Activated CD4-positive, alpha-beta T cell treated with anti-CD3 and anti-CD28 coated beads for 36 hours (primary cell): ENCODE measurements at regions not wholly inside any gene's neighbourhood (a gene's known extent, or its start where the extent isn't known, plus 50 kb on each side); places are given as distances from the start of the nearest gene placed in this dataset.
"Not testable (repeated sequence)": the region's sequence is repeated elsewhere in the genome, so short reads cannot be mapped to it uniquely, and the experiment has no call there.

Source experiments
- ATAC-seq: fragments of 200-7000 bp; cut with Tn5 transposase; one replicate; pipeline ENCODE4 v1.10.0; 2021; ENCODE audit warnings: mild to moderate bottlenecking, moderate library complexity
- CTCF ChIA-PET: fragments of 350-600 bp; sonication (Branson Sonifier 250); formaldehyde crosslinking; loops from one replicate; lab custom pipeline; 2021; ENCODE audit warnings: antibody characterized with exemption; lab: Charles Lee
- POLR2A ChIA-PET: fragments of 350-600 bp; sonication (Branson Sonifier 250); formaldehyde crosslinking; loops from one replicate; lab custom pipeline; 2021; ENCODE audit warnings: antibody characterized with exemption, inconsistent platforms; lab: Charles Lee
- DNase-seq: peaks from one replicate; pipeline ENCODE4 v3.0.0-alpha.2; 2020
- H3K27ac Mint-ChIP-seq: one replicate; pipeline ENCODE4 v1.8.0; 2021; ENCODE audit warnings: mixed read lengths
- H3K27me3 Mint-ChIP-seq: one replicate; pipeline ENCODE4 v1.8.0; 2021; ENCODE audit warnings: mixed read lengths
- H3K36me3 Mint-ChIP-seq: one replicate; pipeline ENCODE4 v1.8.0; 2021; ENCODE audit warnings: low read depth, mixed read lengths
- H3K4me1 Mint-ChIP-seq: one replicate; pipeline ENCODE4 v1.8.0; 2021; ENCODE audit warnings: mixed read lengths
- H3K4me3 Mint-ChIP-seq: one replicate; pipeline ENCODE4 v1.8.0; 2021; ENCODE audit warnings: mild to moderate bottlenecking, moderate library complexity, mixed read lengths
- H3K9me3 Mint-ChIP-seq: one replicate; pipeline ENCODE4 v1.8.0; 2021; ENCODE audit warnings: low read depth, mixed read lengths
- intact Hi-C, 2 experiments: fragments of 100-400 bp; cut with DNase I in 1 of 2; cut with micrococcal nuclease in 1 of 2; formaldehyde crosslinking; loops; one replicate each; pipeline versions ENCODE4 v1.14.2 to v1.15.1; 2022 to 2024; cut with DNase I, micrococcal nuclease

GRCh38 chr2:87498169-87498853, 249.6 kb upstream of the PLGLB2 start:
- H3K27ac Mint-ChIP-seq, result peak overlapping the region; percentile 82
- H3K27me3 Mint-ChIP-seq, CTCF ChIA-PET, H3K36me3 Mint-ChIP-seq, intact Hi-C loops, H3K9me3 Mint-ChIP-seq, POLR2A ChIA-PET: not testable (repeated sequence)
- peaks cover 18% of the 10 kb centered on the region for H3K4me1 Mint-ChIP-seq
- ATAC-seq (peak; percentile 52), DNase-seq (peak; percentile 44)
- peak overlapping the region; percentile 33 for H3K4me3 Mint-ChIP-seq

- ATAC-seq, H3K9me3 Mint-ChIP-seq, POLR2A ChIA-PET, H3K4me3 Mint-ChIP-seq, DNase-seq, H3K36me3 Mint-ChIP-seq, intact Hi-C loops, H3K27me3 Mint-ChIP-seq, CTCF ChIA-PET, H3K27ac Mint-ChIP-seq: not testable (repeated sequence)
- peaks cover 18% of the 10 kb centered on the region for H3K4me1 Mint-ChIP-seq
These were observed 249.0 kb upstream of the PLGLB2 start for GRCh38 chr2:87498854-87499238.

GRCh38 chr2:87499860-87500259, 248.0 kb upstream of the PLGLB2 start:
- ATAC-seq, result peak; percentile 80
- intact Hi-C loops, DNase-seq, H3K27me3 Mint-ChIP-seq, H3K36me3 Mint-ChIP-seq, CTCF ChIA-PET, H3K9me3 Mint-ChIP-seq, POLR2A ChIA-PET: not testable (repeated sequence)
- H3K27ac Mint-ChIP-seq, result peak overlapping the region; percentile 83
- H3K4me3 Mint-ChIP-seq, result peak overlapping the region; percentile 36
- peaks cover 16% of the 10 kb centered on the region for H3K4me1 Mint-ChIP-seq

- Mint-ChIP-seq H3K4me3 (peak overlapping the region; percentile 36), H3K27ac (peak overlapping the region; percentile 83), H3K4me1 (peaks cover 12% of the 10 kb centered on the region)
- DNase-seq, ATAC-seq, CTCF ChIA-PET, H3K36me3 Mint-ChIP-seq, H3K27me3 Mint-ChIP-seq, intact Hi-C loops, H3K9me3 Mint-ChIP-seq, POLR2A ChIA-PET: not testable (repeated sequence)
These were observed 247.5 kb upstream of the PLGLB2 start for GRCh38 chr2:87500421-87500820.

GRCh38 chr2:87500951-87501350, 246.9 kb upstream of the PLGLB2 start:
- H3K9me3 Mint-ChIP-seq, H3K4me3 Mint-ChIP-seq, H3K27ac Mint-ChIP-seq, intact Hi-C loops, H3K36me3 Mint-ChIP-seq, CTCF ChIA-PET, POLR2A ChIA-PET, ATAC-seq, H3K27me3 Mint-ChIP-seq, DNase-seq: not testable (repeated sequence)
- H3K4me1 Mint-ChIP-seq, result peaks cover 12% of the 10 kb centered on the region

- H3K36me3 Mint-ChIP-seq, ATAC-seq, intact Hi-C loops, POLR2A ChIA-PET, H3K27ac Mint-ChIP-seq, H3K4me3 Mint-ChIP-seq, H3K27me3 Mint-ChIP-seq, DNase-seq, H3K9me3 Mint-ChIP-seq, CTCF ChIA-PET: not testable (repeated sequence)
- H3K4me1 Mint-ChIP-seq, result peaks cover 12% of the 10 kb centered on the region
These were observed 244.9 kb upstream of the PLGLB2 start for GRCh38 chr2:87502948-87503347.

- H3K27me3 Mint-ChIP-seq, H3K36me3 Mint-ChIP-seq, H3K4me3 Mint-ChIP-seq, intact Hi-C loops, POLR2A ChIA-PET, CTCF ChIA-PET, H3K9me3 Mint-ChIP-seq, DNase-seq, ATAC-seq, H3K27ac Mint-ChIP-seq: not testable (repeated sequence)
- H3K4me1 Mint-ChIP-seq, result peaks cover 16% of the 10 kb centered on the region
These were observed 242.6 kb upstream of the PLGLB2 start for GRCh38 chr2:87505239-87505638.

GRCh38 chr2:87505909-87506308, 242.0 kb upstream of the PLGLB2 start:
- H3K4me1 Mint-ChIP-seq, result peaks cover 14% of the 10 kb centered on the region
- POLR2A ChIA-PET, H3K4me3 Mint-ChIP-seq, ATAC-seq, CTCF ChIA-PET, H3K36me3 Mint-ChIP-seq, DNase-seq, H3K9me3 Mint-ChIP-seq, H3K27ac Mint-ChIP-seq, H3K27me3 Mint-ChIP-seq, intact Hi-C loops: not testable (repeated sequence)

- H3K9me3 Mint-ChIP-seq, DNase-seq, H3K27me3 Mint-ChIP-seq, intact Hi-C loops, H3K4me3 Mint-ChIP-seq, CTCF ChIA-PET, POLR2A ChIA-PET, H3K36me3 Mint-ChIP-seq: not testable (repeated sequence)
- peak overlapping the region; percentile 86 for H3K27ac Mint-ChIP-seq
- ATAC-seq, result peak; percentile 8
- H3K4me1 Mint-ChIP-seq, result peaks cover 15% of the 10 kb centered on the region
These were observed 240.2 kb upstream of the PLGLB2 start for GRCh38 chr2:87507378-87508348.

- H3K4me3 Mint-ChIP-seq, H3K27me3 Mint-ChIP-seq, DNase-seq, CTCF ChIA-PET, intact Hi-C loops, H3K9me3 Mint-ChIP-seq, H3K36me3 Mint-ChIP-seq, POLR2A ChIA-PET: not testable (repeated sequence)
- Mint-ChIP-seq H3K27ac (peak overlapping the region; percentile 84), H3K4me1 (peaks cover 19% of the 10 kb centered on the region)
- peak; percentile 53 for ATAC-seq
These were observed 236.6 kb upstream of the PLGLB2 start for GRCh38 chr2:87511195-87511778.

GRCh38 chr2:87512864-87513530, 234.9 kb upstream of the PLGLB2 start:
- CTCF ChIA-PET, H3K27me3 Mint-ChIP-seq, POLR2A ChIA-PET, H3K36me3 Mint-ChIP-seq, DNase-seq, intact Hi-C loops, H3K4me3 Mint-ChIP-seq, ATAC-seq, H3K9me3 Mint-ChIP-seq: not testable (repeated sequence)
- peaks cover 28% of the 10 kb centered on the region for H3K4me1 Mint-ChIP-seq
- H3K27ac Mint-ChIP-seq, result peak overlapping the region; percentile 55
